AML-193 (cell line): ENCODE measurements at regions not wholly inside any gene's neighbourhood (a gene's known extent, or its start where the extent isn't known, plus 50 kb on each side); places are given as distances from the start of the nearest gene placed in this dataset.
A peak's percentile ranks its signal among the peaks of the same experiment; 100 is the strongest.

Experiments
- DNase-seq, 2 experiments: peaks; one replicate each; lab custom pipeline; 2025; lab: John Stamatoyannopoulos, UW

DNA sequence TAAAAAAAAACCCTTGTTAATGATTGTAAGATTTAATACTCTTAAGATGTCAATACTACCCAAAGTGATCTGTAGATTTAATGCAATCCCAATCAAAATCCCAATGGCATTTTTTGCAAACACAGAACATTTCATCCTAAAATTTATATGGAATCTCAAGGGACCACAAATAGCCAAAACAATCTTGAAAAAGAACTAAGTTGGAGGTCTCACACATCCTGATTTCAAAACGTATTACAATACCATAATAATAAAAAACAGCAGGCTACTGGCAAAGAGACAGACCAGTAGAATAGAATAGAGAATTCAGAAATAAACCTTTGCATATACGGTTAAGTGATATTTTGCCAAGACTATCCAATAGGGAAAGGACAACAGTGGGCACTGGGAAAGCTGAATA lies 331.9 kb upstream of the JARID2 start:
- no peak for DNase-seq

GRCh38 chr6:14915888-14916832 lies 329.7 kb upstream of the JARID2 start:
- no peak for DNase-seq

GRCh38 chr6:14917109-14917910 lies 328.6 kb upstream of the JARID2 start:
- DNase-seq: no peak

GRCh38 chr6:14918200-14918907 lies 327.5 kb upstream of the JARID2 start:
- DNase-seq: no peak

GRCh38 chr6:14919038-14919670 lies 326.7 kb upstream of the JARID2 start:
- no peak for DNase-seq

GRCh38 chr6:14920276-14920675 lies 325.6 kb upstream of the JARID2 start:
- no peak for DNase-seq

- peak; percentile 58 to 69 for DNase-seq
Measured at GRCh38 chr6:14921170-14921569, 324.7 kb upstream of the JARID2 start.

DNA sequence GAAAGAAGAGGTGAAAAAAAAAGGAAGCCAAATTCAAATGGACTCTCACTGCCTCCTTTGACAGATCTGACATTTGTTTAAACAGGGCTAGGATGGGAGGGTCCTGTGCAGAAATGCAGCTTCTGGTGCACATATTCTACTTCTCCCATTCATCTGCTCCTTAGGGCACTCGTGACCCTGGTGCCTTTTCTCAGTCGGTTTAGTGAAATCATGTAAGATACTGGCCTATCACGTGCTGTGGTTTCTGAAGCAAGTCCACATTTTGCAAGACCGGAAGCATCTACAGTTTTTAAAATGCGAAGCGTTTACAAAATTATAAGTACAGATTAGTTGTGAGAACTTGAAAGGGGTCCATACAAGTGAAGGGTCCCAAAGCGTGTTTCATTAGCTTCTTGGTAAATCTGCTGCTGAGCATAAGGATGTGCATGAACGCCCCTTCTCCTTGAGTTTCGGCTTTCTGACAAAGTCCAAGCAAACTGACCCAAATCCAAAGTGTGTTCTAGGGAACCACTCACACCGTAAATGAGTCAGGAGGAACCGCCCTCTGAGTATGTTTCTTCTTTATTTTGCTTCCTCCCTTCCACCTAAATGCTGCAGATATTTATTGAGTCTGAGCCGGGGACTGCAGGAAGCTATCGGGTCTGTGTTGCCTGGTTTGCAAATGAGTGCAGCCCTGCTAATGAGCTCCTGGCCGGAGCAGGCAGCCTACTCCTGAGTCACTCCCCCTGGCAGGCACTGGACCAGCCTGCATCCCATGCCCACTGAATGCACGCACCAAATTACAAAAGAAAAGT lies 323.8 kb upstream of the JARID2 start:
- DNase-seq: peak; percentile 100

- peak; percentile 26 to 35 for DNase-seq
Measured at GRCh38 chr6:14922706-14923460, 323.0 kb upstream of the JARID2 start.

GRCh38 chr6:14924126-14925024 lies 321.5 kb upstream of the JARID2 start:
- DNase-seq: no peak

DNA sequence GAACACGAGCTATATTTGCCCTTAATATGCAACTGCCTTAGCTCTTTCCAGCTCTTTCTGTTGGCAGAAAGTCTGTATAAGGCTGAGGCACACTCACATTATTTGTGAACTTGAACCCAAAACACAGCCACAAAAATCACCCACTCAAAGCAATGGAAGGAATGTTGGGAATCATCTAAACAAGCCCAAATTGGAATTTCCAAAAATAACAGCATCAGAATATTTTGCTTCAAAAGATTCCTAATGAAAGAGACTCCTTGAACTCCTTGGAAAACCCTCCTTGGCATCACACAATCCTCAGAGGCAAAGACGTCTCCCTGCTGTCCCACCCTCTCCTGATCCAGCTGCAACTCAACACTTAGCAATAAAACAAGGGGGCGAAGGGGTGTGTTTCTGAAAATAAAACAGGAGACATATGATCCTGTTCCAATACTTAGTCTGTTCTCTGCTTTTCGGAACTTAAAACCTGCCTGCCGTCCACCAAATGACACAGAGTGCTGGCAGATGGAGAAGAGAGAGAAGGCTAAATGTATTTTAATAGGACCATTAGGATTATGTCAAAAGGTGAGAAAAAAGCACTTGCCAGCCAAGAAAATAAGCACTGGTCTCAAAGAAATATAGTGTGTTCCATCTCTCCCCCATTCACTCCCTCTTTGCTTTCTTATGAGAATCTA lies 320.7 kb upstream of the JARID2 start:
- no peak for DNase-seq

GRCh38 chr6:14925699-14926026 lies 320.2 kb upstream of the JARID2 start:
- DNase-seq: no peak

- peak; percentile 47 to 51 for DNase-seq
Measured at GRCh38 chr6:14927398-14927797, 318.5 kb upstream of the JARID2 start.

DNA sequence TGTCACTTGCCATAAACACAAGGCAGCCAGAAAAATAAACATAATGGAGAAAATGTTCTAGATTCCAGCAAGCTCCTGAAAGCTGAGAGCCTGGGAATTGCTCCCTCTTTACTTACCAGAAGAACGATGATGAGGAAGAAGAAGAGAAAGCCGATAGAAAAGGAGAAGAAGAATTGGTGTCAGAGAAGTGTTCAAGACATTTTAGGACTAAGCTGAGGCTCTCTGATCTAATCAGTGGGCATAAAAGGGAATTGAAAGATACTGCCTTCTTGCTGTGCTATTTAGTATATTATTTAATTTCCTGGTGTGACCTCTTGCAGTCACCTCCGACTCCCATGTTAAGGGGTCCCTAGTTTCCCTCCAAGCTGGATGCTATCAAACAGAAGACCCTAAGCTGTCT lies 316.6 kb upstream of the JARID2 start:
- DNase-seq: no peak

DNA sequence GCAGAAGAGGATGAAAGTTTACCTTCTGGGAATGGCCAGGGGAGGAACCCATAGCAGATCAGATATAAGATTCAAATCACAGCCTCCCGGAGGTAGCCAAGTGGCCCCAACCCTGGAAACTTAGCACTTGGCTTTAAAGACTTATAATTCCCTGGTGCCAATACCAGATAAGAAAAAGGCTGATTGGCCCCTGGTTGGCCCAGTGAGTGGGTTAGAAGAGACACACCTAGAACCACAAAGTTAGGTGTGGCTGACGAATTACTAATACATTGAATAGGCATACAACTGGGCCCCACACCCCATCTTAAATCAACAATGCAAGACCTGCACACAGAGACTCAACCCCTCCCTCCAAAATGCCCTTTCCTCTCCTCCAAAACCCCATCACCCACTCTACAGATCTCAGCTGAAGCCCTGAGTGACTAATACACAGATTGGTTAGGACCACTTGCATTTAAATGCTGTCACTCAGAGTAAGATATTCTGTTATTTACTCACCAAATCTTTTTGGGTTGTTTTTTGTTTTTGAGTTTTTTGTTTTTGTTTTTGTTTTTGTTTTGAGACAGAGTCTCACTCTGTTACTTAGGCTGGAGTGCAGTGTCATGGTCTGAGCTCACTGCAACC lies 315.4 kb upstream of the JARID2 start:
- no peak for DNase-seq

- peak in 1 of 2 experiments; percentile 7 for DNase-seq
Measured at GRCh38 chr6:14932485-14933182, 313.2 kb upstream of the JARID2 start.

DNA sequence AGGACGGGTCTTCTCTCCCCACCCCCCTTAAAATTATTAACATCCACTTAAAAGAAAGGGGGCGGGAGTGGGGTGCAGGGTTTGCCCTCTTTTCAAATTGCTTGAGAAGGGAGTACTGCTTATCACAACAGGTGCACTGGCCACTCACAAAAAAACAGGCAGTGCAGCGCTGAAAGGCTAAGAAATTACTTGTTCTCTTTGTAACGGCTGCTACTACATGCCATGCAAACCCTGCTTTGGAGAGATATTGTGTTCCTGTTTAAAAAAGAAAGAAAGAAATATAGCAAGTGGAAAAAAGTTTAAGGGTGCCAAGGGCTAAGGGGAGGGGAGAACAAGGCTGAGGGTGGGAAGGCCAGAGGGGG lies 312.7 kb upstream of the JARID2 start:
- DNase-seq: no peak

DNA sequence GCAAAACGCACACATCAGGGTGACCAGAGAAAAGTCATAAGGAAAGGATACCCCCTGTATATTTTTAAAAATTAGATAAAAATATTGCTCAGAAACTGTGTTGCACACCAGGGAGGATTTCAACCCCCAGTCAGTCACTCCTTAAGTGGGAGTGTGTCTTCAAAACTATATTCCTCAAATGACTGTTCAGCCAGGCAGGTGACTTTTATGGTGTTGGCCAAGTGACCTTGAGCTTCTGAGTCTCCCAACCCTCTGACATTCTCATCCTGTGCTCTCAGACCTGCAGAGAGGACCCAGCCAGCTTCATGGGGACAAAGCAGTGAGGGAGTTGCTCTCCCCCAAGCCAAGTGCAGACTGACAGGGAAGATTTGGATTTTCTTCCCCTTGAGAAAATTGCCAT lies 311.9 kb upstream of the JARID2 start:
- DNase-seq: no peak
